ENCODE measurements at regions not wholly inside any gene's neighbourhood (a gene's known extent, or its start where the extent isn't known, plus 50 kb on each side); places are given as distances from the start of the nearest gene placed in this dataset.

- no peaks in the 10 kb centered on the region for H4K20me1 ChIP-seq (replicated peaks; ENCODE audit: control insufficient read depth, insufficient read depth, low read length)
- no peaks in the 10 kb centered on the region for H3K9me1 ChIP-seq (ENCODE audit: control insufficient read depth, insufficient read depth, low read length)
- no peaks in the 10 kb centered on the region for H3K4me1 ChIP-seq (replicated peaks in 1 of 2; ENCODE audit: control insufficient read depth in 2 of 2, insufficient read depth in 2 of 2, low read length in 2 of 2)
- TF ChIP-seq HNRNPH1 (optimal IDR thresholded peaks at IDR 0.05; ENCODE audit: low read depth, low read length) (no peak), NFIX (CRISPR knock-in tag; IDR thresholded peaks at IDR 0.05; ENCODE audit: low read depth) (no peak), ZNF311 (CRISPR knock-in tag; IDR thresholded peaks at IDR 0.05) (no peak), MITF (IDR thresholded peaks at IDR 0.05) (no peak), NR2C1 (IDR thresholded peaks at IDR 0.05) (no peak), NR2C1 (tag; IDR thresholded peaks at IDR 0.05) (no peak), ATF2 (CRISPR knock-in tag; IDR thresholded peaks at IDR 0.05) (no peak), ZNF384 (IDR thresholded peaks at IDR 0.05; ENCODE audit: low read depth, low read length) (no peak), BRD4 (IDR thresholded peaks at IDR 0.05) (no peak), THAP7 (CRISPR knock-in tag; IDR thresholded peaks at IDR 0.05) (no peak), PHB2 (IDR thresholded peaks at IDR 0.05; ENCODE audit: low read depth) (no peak), PML (IDR thresholded peaks at IDR 0.05; ENCODE audit: low read length) (no peak), CHCHD3 (CRISPR knock-in tag; IDR thresholded peaks at IDR 0.05) (no peak), MLX (CRISPR knock-in tag; conservative IDR thresholded peaks at IDR 0.05) (no peak), DPF2 (IDR thresholded peaks at IDR 0.05) (no peak), SMARCB1 (IDR thresholded peaks at IDR 0.05; ENCODE audit: insufficient read length, low read depth) (no peak), ZNF589 (CRISPR knock-in tag; IDR thresholded peaks at IDR 0.05; ENCODE audit: low read depth) (no peak), TRIM25 (IDR thresholded peaks at IDR 0.05; ENCODE audit: borderline replicate concordance) (no peak), L3MBTL2 (IDR thresholded peaks at IDR 0.05) (no peak), ZNF551 (CRISPR knock-in tag; IDR thresholded peaks at IDR 0.05) (no peak)
- no TSS peak for BruUV-seq (replicated peaks)
- H3K36me3 ChIP-seq (ENCODE audit: control insufficient read depth, insufficient read depth, low read length): no peaks in the 10 kb centered on the region
- no peaks in the 10 kb centered on the region for H3K79me2 ChIP-seq (ENCODE audit: control insufficient read depth, insufficient read depth, low read length)
- H3K27me3 ChIP-seq (ENCODE audit: control insufficient read depth in 2 of 2, insufficient read depth in 2 of 2, low read length in 2 of 2): peaks cover 2 to 30% of the 10 kb centered on the region in 2 experiments; a peak in 2 of 5 replicates
- DNase-seq (ENCODE audit: extremely low read depth in 1 of 4, low spot score in 3 of 4) (no peak), ATAC-seq (no peak), FAIRE-seq (no peak)
- H3K4me3 ChIP-seq: no peak overlapping the region
- in situ Hi-C loops (cut with MboI) (no loop called here), intact Hi-C loops (cut with micrococcal nuclease) (no loop called here)
- H3K9me3 ChIP-seq (replicated peaks; ENCODE audit: control insufficient read depth, insufficient read depth, low read depth, low read length): no peaks in the 10 kb centered on the region
- WGBS (ENCODE audit: insufficient coverage, low coverage, missing lambda C conversion rate): 7% methylated on average over 1 of the region's 1 CpG
- CTCF ChIA-PET (ENCODE audit: low intra/inter-chr PET ratio): no interaction called here
- H3K4me2 ChIP-seq (ENCODE audit: insufficient read depth, low read length): no peak overlapping the region
- H3K9ac ChIP-seq (ENCODE audit: insufficient read depth in 1 of 2, low read depth in 2 of 2, low read length in 2 of 2): no peak overlapping the region
- POLR2A ChIA-PET: no interaction called here
- no peak overlapping the region for H3K27ac ChIP-seq (ENCODE audit: extremely low read depth, low read depth, low read length)
- no peak overlapping the region for H2AFZ ChIP-seq (ENCODE audit: low read depth, low read length)
Observed at GRCh38 chr2:118244686-118245085, 156.4 kb downstream of the INSIG2 start.

All from K562 (cell line).